Breast epithelium (tissue), 4 donors: ENCODE measurements at regions not wholly inside any gene's neighbourhood (a gene's known extent, or its start where the extent isn't known, plus 50 kb on each side); places are given as distances from the start of the nearest gene placed in this dataset.

ENCODE experiments used
- DNase-seq, 2 donors: peaks; one replicate each; pipeline ENCODE4 v3.0.0-alpha.2; 2019; ENCODE audit warnings: low spot score in 2 of 2
- H3K27ac ChIP-seq, 2 donors: fragments of 200-600 bp; sonication (generic) in 1 of 2; one replicate each; pipeline ENCODE4 v1.5.1; 2016 to 2019; ENCODE audit warnings: mild to moderate bottlenecking in 1 of 2
- H3K27me3 ChIP-seq, 2 donors: fragments of 200-600 bp; sonication (generic) in 1 of 2; one replicate each; pipeline versions ENCODE4 v1.5.1 to v1.6.0; 2017 to 2019; ENCODE audit warnings: control low read depth in 1 of 2, mild to moderate bottlenecking in 1 of 2
- H3K36me3 ChIP-seq: fragments of 200-600 bp; one replicate; pipeline ENCODE4 v1.5.1; 2019
- H3K4me1 ChIP-seq, 2 donors: fragments of 200-600 bp; sonication (generic); one replicate each; pipeline ENCODE4 v1.5.1; 2016 to 2019; ENCODE audit warnings: control low read depth in 1 of 2
- H3K4me3 ChIP-seq, 3 donors: fragments of 200-600 bp; sonication (generic); 1 replicate in 2 of 3; 2 replicates in 1 of 3; pipeline ENCODE4 v1.5.1; 2016 to 2019; ENCODE audit warnings: mild to moderate bottlenecking in 3 of 3, moderate library complexity in 2 of 3
- H3K9me3 ChIP-seq, 2 donors: fragments of 200-600 bp; sonication (generic) in 1 of 2; one replicate each; pipeline ENCODE4 v1.5.1; 2016 to 2019; ENCODE audit warnings: control low read depth in 1 of 2
- POLR2A ChIP-seq: fragments of 450-650 bp; IDR thresholded peaks from one replicate; pipeline ENCODE4 v1.6.1; 2016; ENCODE audit warnings: antibody characterized with exemption, mild to moderate bottlenecking, moderate library complexity
- POLR2AphosphoS5 ChIP-seq, 3 donors: sonication (generic); formaldehyde crosslinking; IDR thresholded peaks; one replicate each; pipeline ENCODE4 v1.6.1; 2017; ENCODE audit warnings: antibody characterized with exemption in 3 of 3
- intact Hi-C: fragments of 100-400 bp; cut with DNase I; formaldehyde crosslinking; loops from one replicate; pipeline ENCODE4 v1.15.1; 2023; ENCODE audit warnings: low total_unique reads
- TF ChIP-seq, protein P1 (sequence below), 3 donors: fragments of 450-650 bp; IDR thresholded peaks; one replicate each; pipeline ENCODE4 v1.5.1; 2016 to 2017; ENCODE audit warnings: antibody characterized with exemption in 3 of 3, mild to moderate bottlenecking in 3 of 3, moderate library complexity in 3 of 3

GRCh38 chr1:238552271-238552670, 661.5 kb upstream of the ZP4 start:
- no peaks in the 10 kb centered on the region for H3K27me3 ChIP-seq
- H3K4me3 ChIP-seq, result no peak overlapping the region
- intact Hi-C loops, result no loop called here
- no peaks in the 10 kb centered on the region for H3K9me3 ChIP-seq
- no peaks in the 10 kb centered on the region for H3K36me3 ChIP-seq
- no peak for DNase-seq
- no peaks in the 10 kb centered on the region for H3K4me1 ChIP-seq
- TF ChIP-seq, protein P1, sequence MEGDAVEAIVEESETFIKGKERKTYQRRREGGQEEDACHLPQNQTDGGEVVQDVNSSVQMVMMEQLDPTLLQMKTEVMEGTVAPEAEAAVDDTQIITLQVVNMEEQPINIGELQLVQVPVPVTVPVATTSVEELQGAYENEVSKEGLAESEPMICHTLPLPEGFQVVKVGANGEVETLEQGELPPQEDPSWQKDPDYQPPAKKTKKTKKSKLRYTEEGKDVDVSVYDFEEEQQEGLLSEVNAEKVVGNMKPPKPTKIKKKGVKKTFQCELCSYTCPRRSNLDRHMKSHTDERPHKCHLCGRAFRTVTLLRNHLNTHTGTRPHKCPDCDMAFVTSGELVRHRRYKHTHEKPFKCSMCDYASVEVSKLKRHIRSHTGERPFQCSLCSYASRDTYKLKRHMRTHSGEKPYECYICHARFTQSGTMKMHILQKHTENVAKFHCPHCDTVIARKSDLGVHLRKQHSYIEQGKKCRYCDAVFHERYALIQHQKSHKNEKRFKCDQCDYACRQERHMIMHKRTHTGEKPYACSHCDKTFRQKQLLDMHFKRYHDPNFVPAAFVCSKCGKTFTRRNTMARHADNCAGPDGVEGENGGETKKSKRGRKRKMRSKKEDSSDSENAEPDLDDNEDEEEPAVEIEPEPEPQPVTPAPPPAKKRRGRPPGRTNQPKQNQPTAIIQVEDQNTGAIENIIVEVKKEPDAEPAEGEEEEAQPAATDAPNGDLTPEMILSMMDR (IDR thresholded peaks at IDR 0.05), result no peak
- TF ChIP-seq POLR2AphosphoS5 (IDR thresholded peaks at IDR 0.05) (no peak), POLR2A (no peak)
- no peak overlapping the region for H3K27ac ChIP-seq

GRCh38 chr1:238549137-238549536, 658.4 kb upstream of the ZP4 start:
- no peak overlapping the region for H3K27ac ChIP-seq

GRCh38 chr1:238546118-238546517, 655.4 kb upstream of the ZP4 start:
- no peak for DNase-seq
- intact Hi-C loops, result no loop called here
- no peaks in the 10 kb centered on the region for H3K4me1 ChIP-seq
- H3K27ac ChIP-seq, result no peak overlapping the region
- TF ChIP-seq, protein P1 (IDR thresholded peaks at IDR 0.05), result no peak
- TF ChIP-seq POLR2AphosphoS5 (IDR thresholded peaks at IDR 0.05), result no peak
- peaks cover 10 to 13% of the 10 kb centered on the region in 2 donors for H3K9me3 ChIP-seq
- H3K36me3 ChIP-seq, result no peaks in the 10 kb centered on the region
- H3K4me3 ChIP-seq, result no peak overlapping the region
- no peaks in the 10 kb centered on the region for H3K27me3 ChIP-seq

More at GRCh38 chr1:238549137-238549536, 658.4 kb upstream of the ZP4 start:
- no peak for TF ChIP-seq POLR2A
- TF ChIP-seq POLR2AphosphoS5 (IDR thresholded peaks at IDR 0.05), result no peak
- TF ChIP-seq, protein P1 (IDR thresholded peaks at IDR 0.05), result no peak
- H3K27me3 ChIP-seq, result no peaks in the 10 kb centered on the region
- H3K4me1 ChIP-seq, result no peaks in the 10 kb centered on the region
- peaks cover 10 to 13% of the 10 kb centered on the region in 2 donors for H3K9me3 ChIP-seq
- DNase-seq, result no peak
- H3K4me3 ChIP-seq, result no peak overlapping the region
- H3K36me3 ChIP-seq, result no peaks in the 10 kb centered on the region
- intact Hi-C loops, result no loop called here

DNA sequence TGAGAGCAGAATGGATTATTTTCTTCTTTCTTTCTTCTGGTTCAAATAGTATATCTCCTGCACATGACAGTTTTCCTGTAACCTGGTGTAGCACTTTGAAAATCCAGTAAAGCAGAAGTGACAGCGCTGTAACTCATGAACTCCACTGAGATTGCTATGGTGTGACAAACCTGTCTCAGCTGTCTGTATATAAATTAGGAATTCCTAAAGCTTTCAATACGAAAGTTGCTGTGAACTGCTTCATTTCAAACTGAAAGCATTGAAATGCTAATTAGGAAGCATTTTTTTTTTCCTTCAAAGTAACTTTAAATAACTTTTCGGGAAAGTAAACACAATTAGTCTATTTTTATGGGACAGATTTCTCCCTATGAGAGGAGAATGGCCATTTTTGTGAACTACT, 646.9 kb upstream of the ZP4 start:
- no peak for DNase-seq
- intact Hi-C loops, result no loop called here
- no peaks in the 10 kb centered on the region for H3K27me3 ChIP-seq
- TF ChIP-seq, protein P1 (IDR thresholded peaks at IDR 0.05), result no peak
- no peak for TF ChIP-seq POLR2A
- no peak for TF ChIP-seq POLR2AphosphoS5 (IDR thresholded peaks at IDR 0.05)
- H3K4me1 ChIP-seq, result no peaks in the 10 kb centered on the region
- H3K9me3 ChIP-seq, result no peaks in the 10 kb centered on the region
- no peaks in the 10 kb centered on the region for H3K36me3 ChIP-seq
- no peak overlapping the region for H3K4me3 ChIP-seq
- H3K27ac ChIP-seq, result no peak overlapping the region

DNA sequence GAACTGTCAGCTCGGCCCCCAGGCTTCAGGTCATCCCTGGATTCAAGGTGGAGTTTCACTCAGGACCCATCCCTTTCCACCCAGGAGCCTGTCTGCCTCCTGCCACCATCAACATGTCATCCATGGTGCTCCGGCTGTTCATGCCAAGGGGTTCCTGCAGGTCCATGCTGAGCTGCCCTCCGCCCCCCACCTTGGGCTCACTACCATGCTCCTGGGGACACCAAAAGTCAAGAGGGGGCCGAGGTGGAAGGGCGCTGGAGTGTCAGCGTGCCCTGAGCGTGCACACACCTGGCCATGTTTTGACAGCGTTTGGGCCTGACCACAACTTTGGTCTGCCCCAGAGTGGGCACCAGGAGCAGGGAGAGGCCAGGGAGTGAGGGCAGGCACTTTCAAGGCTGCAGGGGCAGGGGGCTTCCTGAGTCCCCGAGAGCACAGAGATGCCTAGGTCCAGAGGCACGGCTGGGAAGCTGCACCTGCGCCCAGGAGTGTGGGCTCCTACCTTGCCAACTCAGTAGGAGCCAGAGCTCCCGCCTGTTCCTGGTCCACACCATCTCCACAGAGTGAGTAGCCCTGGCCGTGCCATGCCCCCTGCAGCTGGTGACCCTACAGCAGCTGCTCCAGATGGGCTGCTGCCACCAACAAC, 639.6 kb upstream of the ZP4 start:
- no peak overlapping the region for H3K27ac ChIP-seq
- TF ChIP-seq, protein P1 (IDR thresholded peaks at IDR 0.05), result no peak
- TF ChIP-seq POLR2AphosphoS5 (IDR thresholded peaks at IDR 0.05), result no peak
- no peak for TF ChIP-seq POLR2A
- no peak overlapping the region for H3K4me3 ChIP-seq
- DNase-seq, result no peak
- intact Hi-C loops, result no loop called here
- H3K27me3 ChIP-seq, result no peaks in the 10 kb centered on the region
- no peaks in the 10 kb centered on the region for H3K36me3 ChIP-seq
- H3K4me1 ChIP-seq, result no peaks in the 10 kb centered on the region
- H3K9me3 ChIP-seq, result peaks cover 0 to 14% of the 10 kb centered on the region in 2 donors
